ENCODE measurements at regions not wholly inside any gene's neighbourhood (a gene's known extent, or its start where the extent isn't known, plus 50 kb on each side); places are given as distances from the start of the nearest gene placed in this dataset.
"Not testable (repeated sequence)": the region's sequence is repeated elsewhere in the genome, so short reads cannot be mapped to it uniquely, and the experiment has no call there.

DNA sequence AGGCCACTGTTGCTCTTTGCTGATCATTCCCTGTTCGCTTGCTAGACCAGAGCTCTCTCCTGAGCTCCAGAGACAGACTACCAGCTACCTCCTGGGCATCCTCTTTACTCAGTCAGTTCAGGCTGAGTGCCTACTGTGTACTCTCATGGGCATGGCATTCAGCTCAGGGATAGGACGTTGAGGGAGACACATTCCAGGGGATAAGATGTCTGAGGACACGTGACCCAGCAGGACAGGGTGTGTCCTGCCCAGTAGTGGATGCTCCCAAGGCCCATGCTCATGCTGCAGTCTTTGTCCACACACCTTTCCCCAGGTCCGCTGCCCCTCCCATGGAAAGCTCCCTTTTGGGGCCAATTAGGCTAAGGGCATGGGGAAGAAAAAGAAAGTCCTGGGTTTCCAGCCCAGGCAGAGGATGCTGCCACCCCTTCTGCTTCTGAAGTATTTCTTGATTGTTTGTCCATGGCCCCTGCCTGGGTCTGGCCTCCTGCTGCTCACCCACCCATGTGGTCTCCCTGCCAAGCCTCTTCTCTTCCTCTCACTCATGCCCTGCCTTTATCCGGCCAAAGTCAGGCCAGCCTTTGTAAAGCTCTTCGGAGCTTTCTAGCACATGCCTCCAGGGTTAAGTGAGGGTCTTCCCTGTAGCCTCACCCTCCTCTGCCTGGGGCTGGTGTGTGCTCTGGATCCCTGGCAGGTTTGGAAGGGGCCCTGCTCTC lies 60.5 kb upstream of the PITX1 start:
- DNase-seq (ENCODE audit: low spot score), result no peak

DNA sequence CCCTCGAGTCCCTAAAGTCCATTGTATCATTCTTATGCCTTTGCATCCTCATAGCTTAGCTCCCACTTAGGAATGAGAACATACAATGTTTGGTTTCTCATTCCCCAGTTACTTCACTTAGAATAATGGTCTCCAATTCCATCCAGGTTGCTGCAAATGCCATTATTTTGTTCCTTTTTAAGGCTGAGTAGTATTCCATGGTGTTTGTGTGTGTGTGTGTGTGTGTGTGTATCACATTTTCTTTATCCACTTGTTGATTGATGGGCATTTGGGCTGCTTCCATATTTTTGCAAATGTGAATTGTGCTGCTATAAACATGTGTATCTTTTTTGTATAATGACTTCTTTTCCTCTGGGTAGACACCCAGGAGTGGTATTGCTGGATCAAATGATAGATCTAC lies 59.5 kb upstream of the PITX1 start:
- not testable (repeated sequence) for DNase-seq (ENCODE audit: low spot score)

- no peak for DNase-seq (ENCODE audit: low spot score)
These were observed 58.4 kb upstream of the PITX1 start for GRCh38 chr5:135092476-135092875.

DNA sequence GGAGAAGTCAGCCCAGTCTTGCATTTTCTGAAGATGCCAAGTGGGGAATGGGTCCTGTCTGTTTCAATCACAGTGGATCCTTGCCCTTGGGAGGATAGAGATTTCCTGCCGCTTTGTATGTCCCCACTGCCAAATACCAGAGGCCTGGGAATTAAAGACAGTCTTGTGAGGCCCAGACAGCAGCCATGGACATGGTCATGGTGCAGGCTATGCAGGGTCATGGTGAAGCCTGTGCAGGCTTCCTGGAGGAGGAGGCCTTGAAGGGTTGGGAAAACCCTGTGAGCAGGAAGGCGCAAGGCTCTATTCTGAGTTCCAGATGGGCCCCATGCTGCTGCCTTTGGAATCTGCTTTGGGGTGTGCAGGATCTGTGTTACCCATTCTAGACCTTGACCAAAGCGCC lies 57.3 kb upstream of the PITX1 start:
- no peak for DNase-seq (ENCODE audit: low spot score)

- no peak for DNase-seq (ENCODE audit: low spot score)
These were observed 55.9 kb upstream of the PITX1 start for GRCh38 chr5:135089912-135090311.

GRCh38 chr5:135088911-135089310 lies 54.9 kb upstream of the PITX1 start:
- DNase-seq (ENCODE audit: low spot score), result no peak

DNA sequence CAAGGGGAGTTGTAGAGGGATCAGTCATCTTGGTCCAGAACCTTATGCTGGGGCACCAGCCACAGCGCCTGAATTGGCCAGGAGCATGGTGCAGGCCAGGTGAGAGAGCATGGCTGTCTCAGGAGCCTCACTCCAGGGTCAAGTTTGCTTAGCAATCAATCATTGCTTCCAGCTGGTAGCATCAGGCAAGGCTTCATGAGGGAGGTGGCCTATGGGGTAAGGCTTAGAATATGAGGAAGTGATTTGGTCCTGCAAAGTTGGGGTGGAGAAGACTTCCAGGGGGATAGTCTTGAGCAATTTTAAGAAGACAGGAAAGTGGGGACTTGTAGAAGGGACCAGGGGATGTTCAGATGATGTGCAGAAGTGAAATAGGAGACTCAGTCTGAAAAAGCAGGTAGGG lies 53.9 kb upstream of the PITX1 start:
- no peak for DNase-seq (ENCODE audit: low spot score)

- DNase-seq (ENCODE audit: low spot score), result no peak
These were observed 52.1 kb upstream of the PITX1 start for GRCh38 chr5:135085936-135086725.

DNA sequence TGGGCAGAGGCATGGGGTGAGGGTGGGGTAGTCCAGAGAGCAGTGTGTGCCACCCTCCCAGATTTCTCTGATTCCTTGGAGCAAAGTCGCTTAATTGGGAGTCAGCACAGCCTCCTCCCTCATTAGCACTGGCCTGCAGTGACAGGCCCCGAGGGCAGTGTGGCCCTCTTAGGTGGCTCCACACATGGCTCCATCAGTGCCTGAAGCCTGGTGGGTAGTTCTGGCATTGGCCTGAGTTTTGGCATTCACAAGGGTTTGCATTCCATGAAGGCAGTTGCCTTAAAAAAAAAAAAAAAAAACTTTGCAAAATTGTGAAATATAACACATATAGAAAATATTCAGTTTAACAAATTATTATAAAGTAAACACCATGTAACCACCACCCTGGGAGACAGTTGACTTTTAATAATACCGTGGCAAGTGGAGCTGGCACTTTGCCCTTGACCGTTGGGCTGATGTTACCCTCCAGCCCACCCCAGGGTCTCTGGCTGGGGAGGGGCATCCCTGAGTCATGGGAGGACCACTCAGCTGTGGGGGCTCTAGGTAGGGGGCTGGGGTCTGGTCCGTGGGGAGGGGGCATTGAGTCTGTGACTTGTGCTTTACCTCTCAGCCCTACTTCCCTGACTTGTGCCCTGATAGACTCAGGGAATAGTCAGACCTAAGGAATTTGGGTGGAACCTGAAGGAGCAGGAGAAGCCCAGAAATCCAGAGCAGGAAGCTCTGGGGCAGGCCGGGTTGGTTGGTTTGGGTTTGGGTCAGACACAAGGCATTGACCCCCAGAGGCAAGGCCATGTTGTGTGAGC lies 51.3 kb upstream of the PITX1 start:
- DNase-seq (ENCODE audit: low spot score), result no peak

All from iPS-NIHi11 (cell line).